CD4-positive, alpha-beta T cell treated with Interleukin-4 for 1 hour (primary cell): ENCODE measurements at regions not wholly inside any gene's neighbourhood (a gene's known extent, or its start where the extent isn't known, plus 50 kb on each side); places are given as distances from the start of the nearest gene placed in this dataset.

Experiments
- DNase-seq, 2 donors: peaks; one replicate each; pipeline ENCODE4 v3.0.0-alpha.2; 2020 to 2022

DNA sequence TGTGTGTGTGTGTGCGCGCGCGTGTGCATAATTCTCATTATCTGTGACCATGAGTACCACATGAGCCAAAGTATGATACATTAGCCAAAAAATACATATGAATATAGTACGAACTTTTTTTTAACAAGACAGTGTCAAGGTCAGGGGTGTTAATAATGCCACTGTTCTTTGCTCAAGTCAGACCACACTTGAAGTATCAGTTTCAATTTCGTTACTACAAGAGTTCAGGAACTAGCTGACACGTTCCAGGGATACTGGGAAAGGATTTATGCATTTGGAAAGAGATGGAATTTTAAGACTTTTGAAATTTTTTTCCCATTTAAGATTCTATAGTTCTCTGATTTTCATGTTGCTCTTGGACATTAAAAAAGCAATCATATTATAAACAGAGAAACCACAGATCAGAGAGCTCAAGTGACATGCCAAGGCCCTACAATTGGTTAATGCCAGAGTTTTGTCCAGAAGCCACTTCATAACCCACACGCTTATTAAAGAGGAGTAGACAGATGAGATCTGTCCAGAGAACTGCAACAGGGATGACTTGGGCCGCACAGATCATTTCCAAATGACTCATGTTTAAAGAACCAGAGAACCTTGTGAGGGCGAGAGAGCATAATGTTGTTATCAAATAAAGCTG, 718.8 kb upstream of the SGCG start:
- DNase-seq: no peak

DNA sequence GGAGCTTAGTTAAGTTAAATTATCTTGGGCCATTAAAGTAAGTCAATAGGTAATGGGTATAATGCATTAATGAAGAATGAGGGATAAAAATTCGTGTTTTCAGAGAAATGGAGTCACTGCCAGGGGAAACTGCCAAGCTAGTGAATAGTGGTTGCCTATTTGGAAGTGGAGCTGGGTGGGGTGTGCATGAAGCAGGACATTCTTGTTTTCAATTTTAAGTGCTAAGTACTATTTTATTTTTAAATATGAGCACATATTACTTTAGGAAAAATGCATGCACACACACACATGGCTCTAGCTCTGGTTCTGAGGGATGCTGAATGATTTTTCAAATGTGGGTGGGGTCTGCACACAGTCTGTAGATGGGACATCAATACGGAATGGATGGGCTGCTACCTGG, 717.7 kb upstream of the SGCG start:
- no peak for DNase-seq

DNA sequence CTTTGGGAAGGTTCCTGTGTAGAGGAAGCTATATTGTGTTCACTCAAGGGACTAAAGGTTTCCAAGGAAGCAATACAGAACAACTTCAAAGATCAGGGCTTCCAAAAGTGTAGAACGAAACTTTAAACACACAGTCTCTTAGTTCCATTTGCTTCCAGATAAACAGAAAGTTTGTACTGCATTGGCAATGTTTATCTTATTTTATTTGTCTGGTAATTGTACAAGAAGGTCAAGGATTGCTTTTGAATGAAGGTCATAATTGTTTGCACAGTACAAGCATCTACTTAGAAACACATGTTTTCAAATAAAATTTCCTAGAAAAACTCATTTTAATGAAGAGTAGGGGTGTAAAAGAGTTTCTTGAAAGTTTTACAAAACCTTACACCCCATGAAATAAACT, 712.7 kb upstream of the SGCG start:
- no peak for DNase-seq

GRCh38 chr13:22468824-22469223, 712.0 kb upstream of the SGCG start:
- DNase-seq: no peak

DNA sequence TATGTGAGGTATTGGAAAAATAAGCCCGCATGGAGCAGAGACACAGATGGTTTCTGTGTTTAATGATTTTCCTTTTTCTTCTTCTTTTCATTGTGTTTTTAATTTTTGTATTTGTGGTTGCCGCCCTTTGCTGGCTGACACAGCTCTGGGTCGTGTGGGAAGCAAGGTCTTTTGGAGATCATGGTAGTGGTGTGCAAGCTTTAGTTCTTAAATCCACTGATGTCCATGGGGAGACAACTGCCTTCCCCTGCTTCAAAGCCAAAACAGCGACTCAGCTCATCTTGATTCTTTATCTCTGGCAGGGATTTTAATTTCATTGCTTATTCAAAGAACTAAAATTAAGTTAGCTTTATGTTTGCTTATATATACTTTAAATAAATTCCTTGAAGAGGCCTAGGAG, 711.3 kb upstream of the SGCG start:
- DNase-seq: no peak

- no peak for DNase-seq
Measured at GRCh38 chr13:22470075-22470474, 710.7 kb upstream of the SGCG start.

GRCh38 chr13:22482496-22483000, 698.2 kb upstream of the SGCG start:
- DNase-seq: no peak

DNA sequence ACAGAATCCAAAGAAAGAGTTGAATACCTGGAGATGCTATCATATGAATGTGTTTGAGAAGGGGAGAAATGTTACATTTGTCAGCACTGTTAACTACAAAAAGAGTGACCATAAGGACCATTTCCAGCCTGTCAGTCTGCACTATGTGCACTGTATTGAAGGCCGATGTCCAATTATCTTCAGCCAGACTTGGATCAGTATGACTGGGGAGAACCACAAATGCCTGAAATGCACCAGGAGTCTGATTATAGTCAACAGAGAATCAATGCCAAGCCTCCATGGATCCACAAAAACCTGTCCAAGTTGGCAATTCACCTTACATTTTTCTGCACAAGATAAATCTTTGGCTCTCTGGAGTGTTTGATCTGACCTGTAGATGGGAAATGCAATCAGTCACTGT, 697.5 kb upstream of the SGCG start:
- no peak for DNase-seq

- DNase-seq: no peak
Measured at GRCh38 chr13:22486490-22486889, 694.3 kb upstream of the SGCG start.

DNA sequence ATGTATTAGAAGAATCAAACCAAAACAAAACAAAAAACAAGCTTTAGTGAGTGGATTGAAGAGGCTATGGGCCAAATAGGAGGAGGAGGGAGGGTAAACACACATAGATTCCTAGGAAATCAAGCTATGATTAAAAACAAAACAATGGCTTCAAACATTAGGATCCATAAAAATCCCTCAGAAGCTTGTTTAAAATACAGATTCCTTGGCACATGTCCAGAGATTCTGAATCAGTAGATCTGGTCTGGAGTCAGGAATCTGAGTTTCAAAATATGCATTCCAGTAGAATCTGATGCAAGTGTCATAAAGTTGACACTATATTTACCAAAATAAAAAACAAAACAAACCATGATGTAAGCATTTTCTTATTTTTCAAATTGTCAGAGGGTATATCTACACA, 692.8 kb upstream of the SGCG start:
- DNase-seq: no peak

- no peak for DNase-seq
Measured at GRCh38 chr13:22489771-22490170, 691.0 kb upstream of the SGCG start.

GRCh38 chr13:22495819-22496218, 685.0 kb upstream of the SGCG start:
- DNase-seq: no peak

DNA sequence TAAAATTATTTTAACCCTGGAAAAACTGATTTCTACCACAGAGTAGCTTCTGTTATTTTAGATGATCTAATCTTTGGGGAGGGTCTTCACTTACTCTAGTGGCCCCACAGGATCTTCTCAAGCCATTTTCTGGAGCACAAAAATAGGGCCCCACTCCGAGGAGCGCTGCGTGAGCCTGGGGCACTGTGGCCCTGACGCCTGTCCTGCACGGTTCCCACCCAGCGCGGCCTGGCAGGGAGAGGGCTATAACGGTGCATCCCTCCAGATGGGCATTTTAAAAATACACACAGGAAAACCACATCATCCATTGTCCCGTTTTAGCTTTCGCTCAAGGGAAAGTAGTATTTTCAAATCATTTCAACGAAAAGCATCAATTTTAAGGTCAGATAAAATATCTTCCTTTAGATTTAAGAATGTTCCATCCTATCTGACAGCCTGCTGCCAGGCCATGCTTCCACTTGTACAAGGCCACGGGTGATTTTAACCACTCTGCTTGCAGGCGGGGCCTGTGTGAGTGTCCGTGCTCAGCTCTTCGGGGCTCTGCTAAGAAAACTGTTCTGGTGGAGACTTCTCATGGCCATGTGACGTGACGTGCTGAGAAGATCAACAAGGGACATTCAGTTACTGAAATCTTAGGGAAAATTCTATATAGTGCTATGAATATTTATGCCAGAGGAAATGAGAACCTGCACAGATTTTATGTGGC, 683.8 kb upstream of the SGCG start:
- DNase-seq: no peak

DNA sequence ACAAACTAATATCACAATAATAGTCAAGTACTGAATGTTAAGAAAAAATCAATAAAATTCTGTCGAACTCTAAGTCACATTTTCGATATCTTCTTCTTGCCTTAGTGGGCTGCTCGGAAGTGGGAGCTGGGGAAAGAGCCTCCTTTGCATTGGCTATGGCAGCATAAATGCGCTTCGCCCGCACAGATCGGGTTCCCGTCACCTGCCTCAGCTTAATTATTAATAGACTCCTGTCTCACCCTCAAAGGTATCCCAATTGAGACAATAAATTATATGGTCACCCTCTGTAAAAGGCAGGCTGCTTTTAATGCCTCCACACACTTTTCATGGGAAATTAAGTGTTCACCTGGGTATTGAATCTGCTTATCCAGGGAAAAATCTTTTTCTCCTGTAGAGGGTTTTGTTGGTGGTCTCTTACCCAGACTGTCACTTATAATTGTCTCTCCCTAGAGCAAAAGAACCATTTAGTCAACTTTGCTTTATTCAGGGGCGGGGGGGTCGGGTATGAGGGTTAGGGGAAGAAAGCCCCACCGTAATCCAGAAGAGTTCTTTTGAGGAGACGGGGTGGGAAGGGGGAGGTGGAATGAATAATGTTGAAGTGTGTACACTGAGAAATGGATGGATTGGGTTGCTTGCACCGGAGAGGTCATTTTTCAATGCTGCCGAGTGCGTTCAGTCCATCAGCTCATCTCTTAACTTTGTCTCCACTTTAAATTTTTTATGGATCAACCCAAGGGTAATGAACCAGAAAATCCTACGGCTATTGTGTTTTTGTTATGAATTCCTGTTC, 682.6 kb upstream of the SGCG start:
- DNase-seq: no peak

DNA sequence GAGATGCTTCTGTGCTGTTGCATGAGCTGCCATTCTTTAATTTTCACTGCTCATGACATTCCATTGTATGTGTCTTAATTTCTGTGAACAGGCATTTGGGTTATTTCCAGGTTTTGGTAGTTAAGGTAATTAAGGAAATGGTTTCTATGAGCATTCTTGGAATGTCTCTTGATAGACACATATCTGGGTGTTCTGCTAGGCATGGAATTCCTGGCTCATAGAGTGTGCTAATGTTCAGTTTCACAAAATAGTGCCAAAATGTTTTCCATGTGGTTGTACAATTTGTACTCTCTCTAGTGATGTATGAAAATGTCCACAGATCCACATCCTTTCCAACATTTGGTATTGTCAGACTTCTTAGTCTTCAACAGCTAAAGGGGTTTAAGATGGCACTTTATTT, 680.9 kb upstream of the SGCG start:
- no peak for DNase-seq

GRCh38 chr13:22505489-22505888, 675.3 kb upstream of the SGCG start:
- DNase-seq: no peak

- DNase-seq: no peak
Measured at GRCh38 chr13:22506096-22506691, 674.6 kb upstream of the SGCG start.

DNA sequence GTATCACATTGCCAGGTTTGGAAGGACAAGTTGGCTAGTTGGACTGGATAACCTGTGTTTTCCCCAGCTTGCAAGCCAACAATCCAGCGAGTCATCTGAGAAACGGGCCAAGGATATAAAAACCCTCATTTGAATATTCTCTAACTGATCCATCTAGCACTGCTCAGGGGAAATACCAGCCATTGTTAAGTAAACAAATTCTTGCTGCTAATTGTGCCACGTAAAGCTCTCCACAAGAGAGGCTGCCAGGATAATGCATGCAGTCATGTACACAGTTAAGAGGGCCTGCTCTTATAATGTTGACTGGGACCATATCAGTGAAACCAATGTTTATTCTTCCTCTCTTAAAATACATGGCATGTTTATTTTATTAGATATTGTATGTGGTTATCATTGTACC, 663.2 kb upstream of the SGCG start:
- DNase-seq: no peak

DNA sequence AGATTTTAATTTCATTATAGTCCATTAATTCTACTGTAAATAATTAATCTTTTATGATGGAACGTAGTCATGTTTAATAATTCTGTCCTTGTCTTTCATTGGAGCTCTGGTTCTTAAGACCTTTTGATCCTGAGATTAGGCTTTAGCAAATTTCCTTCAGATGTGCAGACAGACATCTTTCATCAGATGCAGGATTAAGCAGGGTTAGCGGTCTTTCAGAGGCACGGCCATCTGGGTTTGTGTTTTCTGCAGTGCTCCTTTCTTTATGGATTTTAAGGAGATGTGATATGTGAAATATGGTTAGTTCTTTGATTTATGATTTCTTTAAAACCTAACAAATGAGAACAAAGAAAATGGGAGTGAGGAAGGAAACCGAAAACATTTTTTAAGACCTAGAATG, 643.9 kb upstream of the SGCG start:
- no peak for DNase-seq

DNA sequence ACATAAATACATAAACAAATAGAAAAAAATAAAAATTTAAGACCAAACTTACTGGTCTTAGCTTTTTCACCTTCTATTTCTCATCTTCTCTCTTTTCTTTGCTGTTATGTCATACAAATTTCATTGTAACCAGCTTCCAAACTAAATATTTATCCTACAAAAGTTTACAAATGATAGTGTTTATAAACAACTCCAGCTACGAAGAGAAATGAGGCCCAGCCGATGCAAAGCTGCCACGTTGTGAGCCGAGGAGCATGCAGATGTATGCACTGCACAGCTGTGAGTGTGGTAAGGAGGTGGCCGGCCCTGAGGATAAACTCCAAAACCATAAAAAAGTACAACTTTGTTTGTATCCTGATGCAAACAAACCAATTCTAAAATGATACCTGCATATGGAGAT, 642.4 kb upstream of the SGCG start:
- DNase-seq: no peak

GRCh38 chr13:22549126-22549525, 631.7 kb upstream of the SGCG start:
- no peak for DNase-seq

DNA sequence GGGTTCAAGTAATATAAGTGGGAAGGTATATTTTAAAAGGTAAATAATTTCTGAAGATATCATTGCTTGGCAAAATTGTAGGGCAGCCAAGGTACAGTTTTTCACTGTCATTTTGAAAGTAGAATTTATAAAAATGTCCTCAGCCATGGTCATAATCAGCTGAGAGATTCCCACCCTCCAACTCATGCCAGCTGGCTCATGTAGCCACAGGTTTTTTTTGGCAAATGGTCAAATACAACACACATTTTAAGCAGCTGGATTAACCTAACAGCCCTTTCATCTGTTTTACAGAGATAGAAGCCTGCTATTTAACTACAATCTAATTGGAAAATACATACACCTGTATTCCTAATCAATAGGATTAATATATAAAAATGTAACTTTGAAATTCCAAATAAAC, 619.2 kb upstream of the SGCG start:
- DNase-seq: no peak

DNA sequence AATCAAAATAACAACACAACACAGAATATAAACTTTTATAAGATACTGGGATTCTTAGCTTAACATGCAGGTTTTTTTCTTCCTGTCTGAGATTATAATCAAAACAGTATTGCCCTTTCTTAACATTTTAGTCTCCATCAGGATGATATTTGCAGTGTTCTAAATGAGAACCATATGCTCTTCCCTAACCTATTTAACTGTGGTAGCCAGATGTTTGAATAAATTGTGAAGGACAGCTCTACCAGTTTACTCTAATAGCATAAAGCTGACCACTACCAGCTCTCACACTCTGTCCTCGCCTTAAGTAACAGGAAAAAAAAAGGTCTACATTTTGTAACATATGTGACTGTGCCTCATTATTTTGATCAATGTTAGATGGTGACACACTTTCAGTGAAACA, 618.7 kb upstream of the SGCG start:
- no peak for DNase-seq

GRCh38 chr13:22563272-22563671, 617.5 kb upstream of the SGCG start:
- DNase-seq: no peak
